ENCODE measurements at regions not wholly inside any gene's neighbourhood (a gene's known extent, or its start where the extent isn't known, plus 50 kb on each side); places are given as distances from the start of the nearest gene placed in this dataset.

DNA sequence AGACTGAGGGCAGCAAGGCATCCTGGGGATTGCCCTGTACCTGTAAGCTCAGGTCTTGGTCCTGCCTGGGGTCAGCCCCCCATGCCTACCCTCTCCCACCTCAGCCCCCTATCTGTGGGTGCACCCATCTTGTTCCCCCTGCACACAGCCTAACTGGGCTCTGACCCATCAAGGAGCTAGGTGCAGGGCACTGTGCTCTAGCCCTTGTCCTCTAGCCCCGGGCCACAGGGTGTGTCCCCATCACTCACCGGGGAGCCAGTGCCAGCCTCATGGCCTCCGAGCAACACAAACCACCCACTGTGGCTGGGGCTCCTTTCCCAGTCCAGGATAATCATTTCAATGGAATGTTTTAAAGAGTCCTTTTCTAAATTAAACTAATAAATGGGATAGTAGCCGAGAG is 293.9 kb upstream of the PLET1 start:
- no peak for TF ChIP-seq CTCF (IDR thresholded peaks at IDR 0.05)
- no peak for TF ChIP-seq EP300 (IDR thresholded peaks at IDR 0.05)

Measured in ovary (tissue), 3 donors.